Ascending aorta (tissue), 2 donors: ENCODE measurements at regions not wholly inside any gene's neighbourhood (a gene's known extent, or its start where the extent isn't known, plus 50 kb on each side); places are given as distances from the start of the nearest gene placed in this dataset.

ENCODE experiments used
- DNase-seq, 2 donors: peaks; one replicate each; pipeline ENCODE4 v3.0.0-alpha.2; 2019; ENCODE audit warnings: low spot score in 2 of 2
- H3K27ac ChIP-seq, 2 donors: fragments of 200-600 bp; sonication (generic); one replicate each; pipeline ENCODE4 v1.5.1; 2016 to 2017; ENCODE audit warnings: mild to moderate bottlenecking in 1 of 2
- H3K27me3 ChIP-seq: fragments of 200-600 bp; sonication (generic); one replicate; pipeline ENCODE4 v1.5.1; 2017
- H3K36me3 ChIP-seq, 2 donors: fragments of 200-600 bp; sonication (generic); one replicate each; pipeline ENCODE4 v1.5.1; 2016
- H3K4me1 ChIP-seq, 2 donors: fragments of 200-600 bp; sonication (generic); one replicate each; pipeline ENCODE4 v1.5.1; 2016 to 2017; ENCODE audit warnings: mild to moderate bottlenecking in 1 of 2
- H3K4me3 ChIP-seq, 2 donors: fragments of 200-600 bp; sonication (generic); one replicate each; pipeline ENCODE4 v1.5.1; 2016 to 2017; ENCODE audit warnings: mild to moderate bottlenecking in 1 of 2
- H3K9me3 ChIP-seq, 2 donors: fragments of 200-600 bp; sonication (generic); one replicate each; pipeline ENCODE4 v1.5.1; 2016
- intact Hi-C: fragments of 100-400 bp; cut with DNase I; formaldehyde crosslinking; loops from one replicate; pipeline ENCODE4 v1.15.1; 2023
- TF ChIP-seq, protein P1 (sequence below), 3 experiments: fragments of 200-600 bp in 2 of 3; fragments of 450-650 bp in 1 of 3; sonication (generic) in 2 of 3; IDR thresholded peaks; one replicate each; pipeline ENCODE4 v1.5.1; 2016 to 2019; ENCODE audit warnings: antibody characterized with exemption in 3 of 3, mild to moderate bottlenecking in 1 of 3, moderate library complexity in 1 of 3

DNA sequence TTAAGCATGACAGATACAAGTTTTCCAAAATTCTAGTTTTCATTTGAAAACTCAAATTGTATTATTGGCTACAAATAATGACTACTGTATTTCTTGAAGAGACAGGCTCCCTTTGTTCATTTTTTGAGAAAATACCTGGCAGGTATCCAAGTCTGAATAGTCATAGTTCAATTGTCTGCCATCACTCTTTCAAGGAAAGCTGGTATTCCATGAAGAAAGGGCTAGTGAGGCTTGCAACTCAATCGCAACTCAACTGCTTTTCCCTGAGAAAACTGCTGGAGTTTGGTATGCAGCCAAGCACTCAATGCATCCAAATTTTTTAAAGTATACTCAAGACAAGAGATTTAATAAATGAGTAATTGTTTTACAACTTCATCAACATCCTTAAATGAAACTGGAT is 61.4 kb upstream of the TRIO start:
- no peak overlapping the region for H3K4me3 ChIP-seq
- H3K4me1 ChIP-seq = no peaks in the 10 kb centered on the region
- H3K36me3 ChIP-seq = no peaks in the 10 kb centered on the region
- TF ChIP-seq, protein P1, sequence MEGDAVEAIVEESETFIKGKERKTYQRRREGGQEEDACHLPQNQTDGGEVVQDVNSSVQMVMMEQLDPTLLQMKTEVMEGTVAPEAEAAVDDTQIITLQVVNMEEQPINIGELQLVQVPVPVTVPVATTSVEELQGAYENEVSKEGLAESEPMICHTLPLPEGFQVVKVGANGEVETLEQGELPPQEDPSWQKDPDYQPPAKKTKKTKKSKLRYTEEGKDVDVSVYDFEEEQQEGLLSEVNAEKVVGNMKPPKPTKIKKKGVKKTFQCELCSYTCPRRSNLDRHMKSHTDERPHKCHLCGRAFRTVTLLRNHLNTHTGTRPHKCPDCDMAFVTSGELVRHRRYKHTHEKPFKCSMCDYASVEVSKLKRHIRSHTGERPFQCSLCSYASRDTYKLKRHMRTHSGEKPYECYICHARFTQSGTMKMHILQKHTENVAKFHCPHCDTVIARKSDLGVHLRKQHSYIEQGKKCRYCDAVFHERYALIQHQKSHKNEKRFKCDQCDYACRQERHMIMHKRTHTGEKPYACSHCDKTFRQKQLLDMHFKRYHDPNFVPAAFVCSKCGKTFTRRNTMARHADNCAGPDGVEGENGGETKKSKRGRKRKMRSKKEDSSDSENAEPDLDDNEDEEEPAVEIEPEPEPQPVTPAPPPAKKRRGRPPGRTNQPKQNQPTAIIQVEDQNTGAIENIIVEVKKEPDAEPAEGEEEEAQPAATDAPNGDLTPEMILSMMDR (IDR thresholded peaks at IDR 0.05) = no peak
- no peaks in the 10 kb centered on the region for H3K9me3 ChIP-seq
- H3K27ac ChIP-seq = no peak overlapping the region
- no peaks in the 10 kb centered on the region for H3K27me3 ChIP-seq
- intact Hi-C loops = no loop called here
- no peak for DNase-seq

- Histone ChIP-seq H3K9me3 (no peaks in the 10 kb centered on the region), H3K27me3 (no peaks in the 10 kb centered on the region), H3K27ac (no peak overlapping the region), H3K36me3 (no peaks in the 10 kb centered on the region), H3K4me1 (no peaks in the 10 kb centered on the region), H3K4me3 (no peak overlapping the region)
- intact Hi-C loops = no loop called here
- DNase-seq = no peak
- TF ChIP-seq, protein P1 (IDR thresholded peaks at IDR 0.05) = no peak
Measured at GRCh38 chr5:14078716-14079115, 64.4 kb upstream of the TRIO start.

DNA sequence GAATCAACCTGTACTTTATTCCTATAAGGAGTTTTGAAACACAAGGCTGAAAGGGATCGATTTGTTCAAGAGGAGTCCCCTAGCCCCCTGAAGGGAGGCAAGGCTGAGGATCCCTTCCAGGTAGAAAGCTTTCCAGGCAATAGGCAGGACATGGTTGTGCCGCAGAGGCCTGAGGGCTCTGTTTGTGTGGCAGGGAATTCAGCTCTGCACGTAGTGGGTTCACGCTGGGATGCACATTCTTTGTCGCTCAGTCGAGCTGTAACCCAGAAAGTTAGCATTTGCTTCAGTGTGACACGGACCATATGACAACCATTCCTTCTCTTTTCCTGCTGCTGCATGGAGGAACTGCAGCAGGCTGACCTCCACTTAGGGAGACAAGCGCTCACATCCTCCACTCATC is 65.6 kb upstream of the TRIO start:
- DNase-seq = no peak
- Histone ChIP-seq H3K4me3 (no peak overlapping the region), H3K4me1 (no peaks in the 10 kb centered on the region), H3K27ac (no peak overlapping the region), H3K36me3 (no peaks in the 10 kb centered on the region), H3K27me3 (no peaks in the 10 kb centered on the region), H3K9me3 (no peaks in the 10 kb centered on the region)
- intact Hi-C loops = no loop called here
- TF ChIP-seq, protein P1 (IDR thresholded peaks at IDR 0.05) = no peak

- Histone ChIP-seq H3K4me1 (no peaks in the 10 kb centered on the region), H3K27me3 (no peaks in the 10 kb centered on the region), H3K27ac (no peak overlapping the region), H3K4me3 (no peak overlapping the region), H3K36me3 (no peaks in the 10 kb centered on the region), H3K9me3 (no peaks in the 10 kb centered on the region)
- TF ChIP-seq, protein P1 (IDR thresholded peaks at IDR 0.05) = no peak
- intact Hi-C loops = no loop called here
- no peak for DNase-seq
Measured at GRCh38 chr5:14076561-14076960, 66.6 kb upstream of the TRIO start.

DNA sequence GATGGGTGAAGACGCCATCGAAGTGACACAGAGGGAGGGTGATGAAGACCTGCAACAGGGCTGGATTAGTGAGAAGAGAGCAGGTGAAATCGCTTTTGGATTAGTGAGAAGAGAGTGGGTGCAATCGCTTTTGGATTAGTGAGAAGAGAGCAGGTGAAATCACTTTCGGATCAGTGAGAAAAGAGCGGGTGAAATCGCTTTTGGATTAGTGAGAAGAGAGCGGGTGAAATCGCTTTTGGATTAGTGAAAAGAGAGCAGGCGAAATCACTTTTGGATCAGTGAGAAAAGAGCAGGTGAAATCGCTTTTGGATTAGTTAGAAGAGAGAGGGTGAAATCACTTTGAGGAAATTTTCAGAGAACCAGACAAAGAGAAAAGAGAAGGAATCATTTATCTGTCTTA is 67.2 kb upstream of the TRIO start:
- no peaks in the 10 kb centered on the region for H3K9me3 ChIP-seq
- no peak for DNase-seq
- intact Hi-C loops = no loop called here

DNA sequence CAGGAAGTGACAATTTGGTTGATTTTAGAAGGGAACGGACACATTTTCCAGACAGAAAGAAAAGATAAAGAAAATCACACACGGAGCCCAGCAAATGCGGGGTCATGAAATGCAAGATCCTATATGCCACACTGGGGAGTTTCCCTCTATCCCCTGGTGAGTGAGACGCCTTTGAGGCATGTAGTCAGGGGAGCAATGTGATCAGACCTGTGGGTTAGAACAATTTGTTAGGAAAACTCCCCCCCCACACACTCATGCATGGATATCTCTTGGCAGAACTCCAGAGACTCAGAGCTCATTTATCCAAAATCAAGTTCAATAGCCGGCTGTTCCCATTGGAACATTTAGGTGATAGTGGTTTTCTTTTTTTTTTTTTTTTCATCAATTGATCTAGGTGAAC is 71.7 kb upstream of the TRIO start:
- H3K27ac ChIP-seq = no peak overlapping the region
- TF ChIP-seq, protein P1 (IDR thresholded peaks at IDR 0.05) = no peak
- no peak overlapping the region for H3K4me3 ChIP-seq
- H3K4me1 ChIP-seq = no peaks in the 10 kb centered on the region
- H3K27me3 ChIP-seq = no peaks in the 10 kb centered on the region
- no peaks in the 10 kb centered on the region for H3K36me3 ChIP-seq
- no peaks in the 10 kb centered on the region for H3K9me3 ChIP-seq
- DNase-seq = no peak
- intact Hi-C loops = no loop called here

More for the DNA sequence above, 67.2 kb upstream of the TRIO start:
- Histone ChIP-seq H3K4me1 (no peaks in the 10 kb centered on the region), H3K27me3 (no peaks in the 10 kb centered on the region), H3K4me3 (no peak overlapping the region), H3K27ac (no peak overlapping the region), H3K36me3 (no peaks in the 10 kb centered on the region)
- TF ChIP-seq, protein P1 (IDR thresholded peaks at IDR 0.05) = no peak
